SJCRH30 (cell line): ENCODE measurements at regions not wholly inside any gene's neighbourhood (a gene's known extent, or its start where the extent isn't known, plus 50 kb on each side); places are given as distances from the start of the nearest gene placed in this dataset.

ENCODE experiments used
- DNase-seq, 2 experiments: peaks; one replicate each; pipeline ENCODE4 v3.0.0-alpha.2; 2015 to 2020
- H3K27ac ChIP-seq: fragments of 250-450 bp; sonication (Bioruptor Pico); 2 replicates; pipeline ENCODE4 v1.5.1; 2020; ENCODE audit warnings: mild to moderate bottlenecking, moderate library complexity
- H3K27me3 ChIP-seq: fragments of 250-450 bp; sonication (Bioruptor Pico); 2 replicates; pipeline ENCODE4 v1.5.1; 2020; ENCODE audit warnings: mild to moderate bottlenecking, moderate library complexity
- H3K36me3 ChIP-seq: fragments of 250-450 bp; sonication (Bioruptor Pico); 2 replicates; pipeline ENCODE4 v1.5.1; 2020; ENCODE audit warnings: mild to moderate bottlenecking, moderate library complexity
- H3K4me1 ChIP-seq: fragments of 250-450 bp; sonication (Bioruptor Pico); 2 replicates; pipeline ENCODE4 v1.5.1; 2020; ENCODE audit warnings: mild to moderate bottlenecking, moderate library complexity
- H3K4me3 ChIP-seq: fragments of 250-450 bp; sonication (Bioruptor Pico); 2 replicates; pipeline ENCODE4 v1.5.1; 2020; ENCODE audit warnings: mild to moderate bottlenecking, moderate library complexity
- H3K9me3 ChIP-seq: fragments of 250-450 bp; sonication (Bioruptor Pico); replicated peaks from 2 replicates; pipeline ENCODE4 v1.5.1; 2020; ENCODE audit warnings: mild to moderate bottlenecking, moderate library complexity

DNA sequence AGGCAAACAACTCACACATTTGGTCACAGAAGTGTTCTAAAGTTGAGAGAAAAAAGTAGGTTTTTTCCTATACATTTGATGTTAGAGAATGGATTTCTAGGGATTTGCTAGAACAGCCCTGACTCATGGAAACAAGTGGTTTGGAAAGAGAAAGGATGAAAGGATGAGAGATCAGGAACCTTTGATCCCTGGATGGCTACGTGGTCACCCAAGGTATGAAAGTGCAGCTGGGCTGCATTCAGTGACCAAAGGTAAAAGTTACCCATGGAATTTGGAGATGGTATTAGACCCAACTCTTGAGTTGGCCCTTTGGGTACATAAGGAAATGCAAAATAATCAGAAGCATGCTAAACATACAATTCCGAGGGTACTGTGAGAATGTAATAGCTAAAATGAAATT lies 61.3 kb upstream of the SPIN1 start:
- Histone ChIP-seq H3K4me3 (no peak overlapping the region), H3K27ac (no peak overlapping the region), H3K9me3 (no peaks in the 10 kb centered on the region), H3K36me3 (no peaks in the 10 kb centered on the region), H3K27me3 (no peaks in the 10 kb centered on the region), H3K4me1 (peaks cover 16% of the 10 kb centered on the region)
- no peak for DNase-seq

DNA sequence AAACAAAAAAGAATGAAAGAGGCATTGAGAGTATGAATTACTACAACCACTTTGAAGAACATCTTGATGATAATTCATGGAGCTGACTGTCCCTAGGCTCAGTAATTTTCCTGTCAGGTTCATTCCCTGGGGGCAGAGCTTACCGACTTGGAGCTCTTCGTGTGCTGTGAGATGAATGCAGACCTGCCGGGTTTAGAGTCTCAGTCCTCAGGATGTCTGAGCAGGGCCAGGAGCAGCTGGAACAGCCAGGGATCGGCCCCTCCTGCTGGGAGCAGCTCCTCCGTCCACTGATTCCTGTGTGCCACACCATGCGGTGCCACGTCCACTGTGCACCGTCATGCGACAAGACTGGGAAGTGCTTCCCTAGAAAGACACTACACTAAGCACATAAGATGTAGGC lies 62.2 kb upstream of the SPIN1 start:
- H3K9me3 ChIP-seq: no peaks in the 10 kb centered on the region
- no peak overlapping the region for H3K27ac ChIP-seq
- no peak for DNase-seq
- H3K36me3 ChIP-seq: no peaks in the 10 kb centered on the region
- no peak overlapping the region for H3K4me3 ChIP-seq
- no peaks in the 10 kb centered on the region for H3K27me3 ChIP-seq
- peaks cover 16% of the 10 kb centered on the region for H3K4me1 ChIP-seq

DNA sequence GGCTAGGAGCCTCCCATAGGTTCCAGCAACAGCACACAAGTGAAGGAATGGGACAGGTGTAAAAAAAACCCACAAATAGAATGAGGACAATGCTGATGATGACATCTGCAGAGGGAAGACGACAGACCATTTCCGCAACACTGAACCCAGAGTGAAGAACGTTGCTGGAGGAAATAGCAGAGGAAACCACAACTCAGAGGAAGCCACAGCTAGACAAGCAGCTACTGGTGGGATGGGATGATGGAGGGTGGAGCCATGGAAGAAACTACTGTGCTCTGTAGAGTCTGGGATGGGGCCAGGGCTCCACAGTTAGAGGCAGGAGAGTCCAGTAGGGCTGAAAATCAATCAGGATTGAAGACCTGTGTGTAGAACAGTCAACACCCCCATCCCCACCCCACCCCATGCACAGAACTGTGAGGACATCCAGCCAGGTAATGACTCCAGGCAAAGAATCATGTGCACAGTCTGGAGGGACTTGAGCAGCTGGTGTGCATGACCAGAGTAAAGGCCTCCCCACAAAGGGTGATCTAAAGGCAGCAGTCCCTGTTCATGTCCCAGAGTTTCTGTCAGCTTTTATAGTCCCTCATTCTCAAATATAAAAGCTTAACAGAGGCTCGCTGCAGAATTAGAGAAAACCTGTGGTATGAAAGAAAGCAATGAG lies 65.2 kb upstream of the SPIN1 start:
- Histone ChIP-seq H3K9me3 (no peaks in the 10 kb centered on the region), H3K4me3 (no peak overlapping the region), H3K36me3 (no peaks in the 10 kb centered on the region), H3K4me1 (peaks cover 16% of the 10 kb centered on the region), H3K27ac (peak overlapping the region; percentile 74), H3K27me3 (no peaks in the 10 kb centered on the region)
- DNase-seq: peak; percentile 85 to 94

DNA sequence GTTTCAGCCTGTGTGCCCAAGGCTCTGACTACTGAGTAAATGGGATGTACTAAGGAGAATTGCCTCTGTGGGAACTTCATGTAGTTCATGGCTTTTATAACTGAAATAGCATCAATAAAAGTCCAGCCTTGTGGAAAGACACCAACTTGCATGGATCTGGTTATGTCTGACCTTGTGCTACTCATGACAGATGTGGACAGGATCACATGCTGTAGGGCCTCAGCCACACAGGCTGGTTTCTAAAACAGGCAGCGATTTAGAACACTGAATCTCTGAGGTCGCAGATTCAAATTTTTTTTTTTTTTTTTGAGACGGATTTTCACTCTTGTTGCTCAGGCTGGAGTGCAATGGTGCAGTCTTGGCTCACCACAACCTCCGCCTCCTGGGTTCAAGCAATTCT lies 66.5 kb upstream of the SPIN1 start:
- DNase-seq: no peak

DNA sequence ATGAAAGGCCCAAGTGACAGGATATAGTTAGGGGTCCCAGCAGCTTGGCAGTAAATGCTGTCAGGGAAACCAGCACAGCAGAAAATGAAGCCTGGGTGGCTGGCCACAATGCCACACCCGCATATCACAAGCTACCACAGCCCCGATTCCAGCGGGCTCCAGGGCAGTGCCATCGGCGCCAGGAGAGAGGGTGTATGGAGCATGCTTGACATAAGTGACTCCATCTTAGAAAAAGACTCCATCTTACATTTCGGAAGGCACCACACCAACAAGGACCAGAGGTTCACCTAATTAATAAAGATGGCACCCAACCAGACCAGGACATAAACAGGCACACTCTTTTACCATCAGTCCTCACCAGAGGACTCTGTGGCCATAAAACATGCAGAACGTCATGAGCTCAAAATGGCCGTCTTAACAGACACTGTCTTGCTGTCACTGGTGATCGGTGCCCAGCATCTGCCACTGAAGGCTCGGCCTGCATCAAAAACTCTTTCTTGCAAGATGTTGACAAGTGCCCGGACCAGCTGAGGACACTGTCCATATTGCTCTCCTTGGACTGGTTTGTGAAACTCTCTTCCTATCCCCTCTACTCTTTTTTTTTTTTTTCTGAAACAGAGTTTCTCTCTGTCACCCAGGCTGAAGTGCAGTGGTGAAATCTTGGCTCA lies 67.4 kb upstream of the SPIN1 start:
- Histone ChIP-seq H3K4me1 (peaks cover 16% of the 10 kb centered on the region), H3K27me3 (no peaks in the 10 kb centered on the region), H3K4me3 (no peak overlapping the region), H3K27ac (no peak overlapping the region), H3K9me3 (no peaks in the 10 kb centered on the region), H3K36me3 (no peaks in the 10 kb centered on the region)
- DNase-seq: no peak

More for the DNA sequence above, 66.5 kb upstream of the SPIN1 start:
- Histone ChIP-seq H3K27me3 (no peaks in the 10 kb centered on the region), H3K27ac (no peak overlapping the region), H3K4me1 (peaks cover 16% of the 10 kb centered on the region), H3K9me3 (no peaks in the 10 kb centered on the region), H3K36me3 (no peaks in the 10 kb centered on the region), H3K4me3 (no peak overlapping the region)

DNA sequence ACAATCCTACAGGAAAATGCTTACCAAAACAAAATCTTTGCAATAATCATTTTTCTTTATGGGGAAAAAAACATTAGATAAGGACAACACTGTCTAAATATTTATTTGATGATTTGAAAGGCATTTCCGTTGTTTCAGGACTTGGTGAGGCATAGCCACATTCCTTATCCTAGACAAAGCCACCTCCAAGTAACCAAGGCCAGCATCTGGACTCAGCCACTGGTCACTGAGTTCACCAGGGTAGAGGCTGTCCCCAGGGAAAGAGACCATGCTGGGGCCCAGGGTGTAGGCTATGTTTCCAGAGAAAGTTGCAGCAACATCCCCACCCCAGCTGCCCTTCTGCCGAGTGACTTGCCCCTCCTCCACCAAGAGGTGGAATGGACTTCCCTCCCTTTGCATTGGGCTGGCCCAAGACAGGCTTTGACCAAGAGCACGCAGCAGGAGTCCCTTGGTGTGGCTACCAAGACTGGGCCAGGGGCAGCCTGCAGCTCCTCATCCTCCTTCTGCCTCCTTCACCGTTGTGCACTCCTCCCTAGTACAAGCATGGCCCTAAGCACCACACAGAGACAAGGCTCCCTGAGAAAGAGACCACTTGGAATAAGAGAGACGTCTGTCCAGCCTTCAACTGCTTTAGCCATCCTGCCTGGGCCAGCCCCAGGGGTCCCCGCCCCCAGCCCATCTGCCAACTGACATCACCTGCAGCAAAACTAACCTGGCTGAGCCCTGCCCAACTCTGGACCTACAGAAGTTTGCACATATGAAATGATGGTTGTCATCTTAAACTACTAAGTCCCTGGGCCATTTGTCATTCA lies 68.1 kb upstream of the SPIN1 start:
- no peak overlapping the region for H3K27ac ChIP-seq
- no peak for DNase-seq
- H3K4me1 ChIP-seq: peaks cover 16% of the 10 kb centered on the region
- H3K9me3 ChIP-seq: no peaks in the 10 kb centered on the region
- H3K36me3 ChIP-seq: no peaks in the 10 kb centered on the region
- no peaks in the 10 kb centered on the region for H3K27me3 ChIP-seq
- no peak overlapping the region for H3K4me3 ChIP-seq

DNA sequence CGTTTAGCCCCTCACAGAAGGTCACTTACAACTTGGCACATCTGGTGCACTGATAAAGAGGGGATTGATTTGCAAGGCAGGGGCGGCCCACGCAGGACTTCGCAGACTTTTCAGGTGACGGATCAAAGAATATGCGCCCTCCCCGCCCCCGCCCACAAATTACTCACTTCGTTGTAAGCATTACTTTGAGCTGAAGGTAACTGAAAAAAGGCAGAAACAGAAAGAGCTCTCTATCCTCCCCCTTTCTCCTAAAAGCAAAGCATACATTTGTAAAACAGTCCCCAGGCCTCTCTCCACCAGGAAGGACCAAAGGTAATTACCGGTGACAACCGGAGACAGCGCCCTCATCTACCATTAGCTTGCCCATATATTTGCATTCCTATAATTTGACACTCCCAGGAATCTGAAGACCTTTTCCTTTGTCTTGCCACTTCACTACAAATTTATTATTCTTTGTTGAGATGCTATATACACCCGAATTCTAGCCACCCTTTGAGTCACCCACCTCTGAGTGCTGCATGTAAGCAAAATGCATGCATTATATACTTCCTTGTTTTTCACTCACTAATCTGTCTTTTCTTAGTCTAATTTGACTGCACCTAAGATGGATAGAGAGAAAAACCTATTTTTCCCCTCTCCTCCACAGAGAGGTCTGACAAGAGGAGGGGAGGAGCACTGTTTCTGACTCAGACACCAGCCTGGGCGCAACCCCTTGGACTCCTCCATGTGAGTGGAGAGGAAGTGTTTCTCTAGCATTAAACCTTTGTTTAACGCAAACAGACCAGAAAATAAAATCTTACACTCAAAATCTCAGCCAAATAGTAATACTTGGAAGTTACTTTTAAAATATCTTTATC lies 74.7 kb upstream of the SPIN1 start:
- Histone ChIP-seq H3K9me3 (no peaks in the 10 kb centered on the region), H3K27ac (no peak overlapping the region), H3K4me1 (peaks cover 13% of the 10 kb centered on the region; the same call in 1 of the 2 replicates), H3K4me3 (no peak overlapping the region), H3K27me3 (no peaks in the 10 kb centered on the region), H3K36me3 (no peaks in the 10 kb centered on the region)
- DNase-seq: no peak

DNA sequence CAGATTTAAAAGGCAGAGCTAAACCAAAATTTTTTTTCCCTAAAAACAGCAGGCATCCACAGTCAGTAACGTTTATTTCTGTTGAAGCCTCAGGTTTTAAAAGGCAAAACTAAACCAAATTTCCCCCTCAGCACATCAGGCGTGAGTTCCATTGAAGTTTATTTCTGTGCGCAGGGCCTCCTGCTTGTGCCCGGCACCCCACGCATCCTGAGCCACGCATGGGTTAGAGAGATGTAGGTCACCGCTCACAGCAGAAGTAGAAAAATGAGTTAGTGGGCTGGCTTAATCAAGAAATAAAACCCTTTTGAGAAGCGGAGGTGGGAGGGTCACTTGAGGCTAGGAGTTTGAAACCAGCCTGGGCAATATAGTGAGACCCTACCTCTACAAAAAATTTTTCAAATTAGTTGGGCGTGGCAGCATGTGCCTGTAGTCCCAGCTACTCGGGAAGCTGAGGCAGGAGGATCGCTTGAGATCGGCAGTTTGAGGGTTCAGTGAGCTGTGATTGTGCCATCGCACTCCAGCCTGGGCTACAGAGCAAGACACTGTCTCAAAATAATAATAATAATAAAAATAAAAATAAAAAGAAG lies 75.6 kb upstream of the SPIN1 start:
- Histone ChIP-seq H3K9me3 (no peaks in the 10 kb centered on the region), H3K27me3 (0 out of 2 replicates have a peak, but pooled peaks cover 2% of the 10 kb centered on the region), H3K36me3 (no peaks in the 10 kb centered on the region), H3K4me3 (no peak overlapping the region), H3K4me1 (peaks cover 13% of the 10 kb centered on the region; the same call in 1 of the 2 replicates), H3K27ac (no peak overlapping the region)
- DNase-seq: no peak

DNA sequence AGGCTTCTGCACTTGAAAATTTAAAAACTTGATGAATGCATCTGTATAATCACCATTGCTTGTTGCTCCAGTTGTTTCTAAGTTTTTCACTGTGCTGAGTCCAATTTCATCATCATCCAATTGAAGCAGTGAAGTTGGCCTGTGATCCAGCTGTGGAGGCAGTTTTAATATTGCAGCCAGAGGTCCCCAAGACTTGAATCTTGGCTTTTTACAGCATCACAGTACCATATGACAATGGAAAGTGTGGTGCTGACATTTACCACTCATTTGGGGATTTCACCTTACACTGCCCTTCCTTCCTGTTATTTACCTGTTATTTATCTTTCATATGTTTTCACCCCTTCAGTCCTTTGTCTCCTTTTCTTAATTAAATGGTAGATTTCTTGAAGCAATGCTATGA lies 76.2 kb upstream of the SPIN1 start:
- Histone ChIP-seq H3K27ac (no peak overlapping the region), H3K9me3 (no peaks in the 10 kb centered on the region), H3K36me3 (no peaks in the 10 kb centered on the region), H3K4me3 (no peak overlapping the region), H3K27me3 (0 out of 2 replicates have a peak, but pooled peaks cover 2% of the 10 kb centered on the region), H3K4me1 (peaks cover 13% of the 10 kb centered on the region; the same call in 1 of the 2 replicates)
- no peak for DNase-seq

DNA sequence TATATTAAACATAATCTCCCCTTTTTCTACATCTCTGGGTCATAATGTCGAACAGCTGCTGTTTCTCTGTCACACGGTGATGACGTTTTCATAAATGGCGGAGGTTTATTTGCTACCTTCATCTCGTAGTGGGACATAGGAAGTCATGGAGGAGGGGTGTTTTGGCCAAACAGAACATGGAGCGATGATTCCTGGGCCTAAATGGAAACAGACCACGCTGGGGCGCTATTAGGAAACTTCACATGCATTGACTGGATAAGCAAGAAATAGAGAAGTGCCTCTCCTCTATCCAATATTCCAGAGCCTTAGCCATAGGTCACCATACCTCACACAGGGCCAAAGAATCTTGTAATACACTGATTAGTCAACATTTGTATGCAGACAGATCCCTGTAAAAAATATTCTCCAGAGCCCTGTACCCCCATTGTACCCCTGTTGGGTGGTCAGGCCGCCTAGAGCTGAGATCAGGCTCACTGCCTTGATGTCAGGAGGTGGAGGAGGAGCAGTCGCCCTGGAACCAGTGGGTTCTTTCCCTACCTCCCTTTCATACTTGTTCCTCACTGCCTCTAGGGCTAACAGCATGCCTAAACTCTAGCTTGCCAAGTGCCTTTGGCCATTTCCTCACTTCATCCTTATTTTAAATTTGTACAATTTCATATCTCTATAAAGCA lies 77.8 kb upstream of the SPIN1 start:
- Histone ChIP-seq H3K27ac (no peak overlapping the region; the same call in 1 of the 2 replicates), H3K4me3 (peak overlapping the region; percentile 31), H3K4me1 (peaks cover 13% of the 10 kb centered on the region; the same call in 1 of the 2 replicates), H3K36me3 (no peaks in the 10 kb centered on the region), H3K27me3 (0 out of 2 replicates have a peak, but pooled peaks cover 2% of the 10 kb centered on the region), H3K9me3 (no peaks in the 10 kb centered on the region)
- peak; percentile 27 to 59 for DNase-seq

DNA sequence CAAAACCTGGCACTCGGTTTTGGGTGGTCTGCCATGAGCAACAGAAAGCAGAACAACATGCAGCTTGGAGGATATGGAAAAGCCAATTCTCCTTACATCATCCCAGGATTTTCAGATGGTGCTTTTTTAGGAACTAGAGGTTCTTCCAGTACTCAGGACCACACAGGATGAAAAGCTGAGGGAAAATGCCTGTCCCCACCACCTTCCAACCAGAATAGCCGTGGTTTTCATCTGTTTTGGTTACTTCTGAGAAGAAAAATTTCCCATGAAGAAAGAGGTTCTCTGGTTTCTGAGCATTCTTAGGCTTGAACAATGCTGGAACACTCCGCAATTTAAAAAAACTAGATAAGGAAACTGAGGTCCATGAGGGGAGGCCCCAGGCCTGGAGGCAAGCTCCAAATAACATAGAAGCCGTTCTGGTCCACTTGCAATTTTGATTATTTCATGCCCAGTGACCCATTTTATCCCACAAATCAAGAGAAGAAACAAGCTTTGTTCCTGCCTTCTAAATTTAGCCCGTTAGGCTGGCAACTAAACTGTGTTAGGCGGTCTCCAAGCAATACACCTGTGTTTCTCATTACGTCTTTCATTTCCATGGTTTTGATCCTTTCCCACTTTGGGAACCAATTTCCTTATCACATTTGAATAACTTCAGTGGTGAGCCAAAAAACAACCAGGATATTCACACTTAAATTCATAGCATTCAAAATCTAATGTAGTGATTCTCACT lies 79.2 kb upstream of the SPIN1 start:
- Histone ChIP-seq H3K4me1 (peaks cover 13% of the 10 kb centered on the region; the same call in 1 of the 2 replicates), H3K4me3 (no peak overlapping the region), H3K36me3 (no peaks in the 10 kb centered on the region), H3K27me3 (0 out of 2 replicates have a peak, but pooled peaks cover 2% of the 10 kb centered on the region), H3K9me3 (no peaks in the 10 kb centered on the region), H3K27ac (peak overlapping the region; percentile 22; the same call in 1 of the 2 replicates)
- peak; percentile 13 to 36 for DNase-seq

DNA sequence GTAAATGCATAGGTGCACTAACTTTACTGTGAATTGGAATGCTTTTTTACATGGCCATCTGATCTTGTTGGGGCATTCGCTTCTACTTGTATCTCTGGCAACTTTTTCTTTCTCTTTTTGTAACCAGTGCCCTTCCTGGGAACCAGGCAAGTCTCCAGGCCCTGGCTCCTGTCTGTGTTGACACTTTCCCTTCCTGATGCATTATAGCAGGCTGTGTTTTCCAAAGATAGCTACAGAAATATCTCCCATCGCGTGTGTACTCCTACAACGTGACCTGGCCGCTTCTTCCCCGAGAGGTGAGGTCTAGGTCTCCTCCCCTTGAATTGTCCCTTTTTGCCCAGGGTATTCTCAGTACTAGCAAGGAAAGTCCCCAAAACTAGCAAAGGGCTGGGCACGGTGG lies 81.1 kb upstream of the SPIN1 start:
- Histone ChIP-seq H3K4me1 (peaks cover 13% of the 10 kb centered on the region; the same call in 1 of the 2 replicates), H3K4me3 (no peak overlapping the region), H3K27ac (no peak overlapping the region), H3K36me3 (no peaks in the 10 kb centered on the region), H3K9me3 (no peaks in the 10 kb centered on the region), H3K27me3 (0 out of 2 replicates have a peak, but pooled peaks cover 2% of the 10 kb centered on the region)
- DNase-seq: no peak
